Ascending aorta (tissue), 2 donors: ENCODE measurements at regions not wholly inside any gene's neighbourhood (a gene's known extent, or its start where the extent isn't known, plus 50 kb on each side); places are given as distances from the start of the nearest gene placed in this dataset.

ENCODE experiments used
- DNase-seq, 2 donors: peaks; one replicate each; pipeline ENCODE4 v3.0.0-alpha.2; 2019; ENCODE audit warnings: low spot score in 2 of 2
- H3K27ac ChIP-seq, 2 donors: fragments of 200-600 bp; sonication (generic); one replicate each; pipeline ENCODE4 v1.5.1; 2016 to 2017; ENCODE audit warnings: mild to moderate bottlenecking in 1 of 2
- H3K27me3 ChIP-seq: fragments of 200-600 bp; sonication (generic); one replicate; pipeline ENCODE4 v1.5.1; 2017
- H3K36me3 ChIP-seq, 2 donors: fragments of 200-600 bp; sonication (generic); one replicate each; pipeline ENCODE4 v1.5.1; 2016
- H3K4me1 ChIP-seq, 2 donors: fragments of 200-600 bp; sonication (generic); one replicate each; pipeline ENCODE4 v1.5.1; 2016 to 2017; ENCODE audit warnings: mild to moderate bottlenecking in 1 of 2
- H3K4me3 ChIP-seq, 2 donors: fragments of 200-600 bp; sonication (generic); one replicate each; pipeline ENCODE4 v1.5.1; 2016 to 2017; ENCODE audit warnings: mild to moderate bottlenecking in 1 of 2
- H3K9me3 ChIP-seq, 2 donors: fragments of 200-600 bp; sonication (generic); one replicate each; pipeline ENCODE4 v1.5.1; 2016
- CTCF ChIP-seq, 3 experiments: fragments of 200-600 bp in 2 of 3; fragments of 450-650 bp in 1 of 3; sonication (generic) in 2 of 3; IDR thresholded peaks; one replicate each; pipeline ENCODE4 v1.5.1; 2016 to 2019; ENCODE audit warnings: antibody characterized with exemption in 3 of 3, mild to moderate bottlenecking in 1 of 3, moderate library complexity in 1 of 3
- intact Hi-C: fragments of 100-400 bp; cut with DNase I; formaldehyde crosslinking; loops from one replicate; pipeline ENCODE4 v1.15.1; 2023

GRCh38 chr2:163800951-163801381 lies 65.2 kb upstream of the FIGN start:
- H3K9me3 ChIP-seq, result no peaks in the 10 kb centered on the region
- H3K27me3 ChIP-seq, result no peaks in the 10 kb centered on the region
- H3K36me3 ChIP-seq, result no peaks in the 10 kb centered on the region
- H3K27ac ChIP-seq, result no peak overlapping the region
- H3K4me1 ChIP-seq, result no peaks in the 10 kb centered on the region
- TF ChIP-seq CTCF (IDR thresholded peaks at IDR 0.05), result no peak
- no peak for DNase-seq
- intact Hi-C loops, result no loop called here
- no peak overlapping the region for H3K4me3 ChIP-seq

- DNase-seq, result no peak
- H3K9me3 ChIP-seq, result no peaks in the 10 kb centered on the region
- no peak for TF ChIP-seq CTCF (IDR thresholded peaks at IDR 0.05)
- no peak overlapping the region for H3K4me3 ChIP-seq
- no peaks in the 10 kb centered on the region for H3K36me3 ChIP-seq
- no peaks in the 10 kb centered on the region for H3K4me1 ChIP-seq
- intact Hi-C loops, result no loop called here
- H3K27ac ChIP-seq, result no peak overlapping the region
- H3K27me3 ChIP-seq, result no peaks in the 10 kb centered on the region
Measured at GRCh38 chr2:163799807-163800206, 64.0 kb upstream of the FIGN start.

- no peak for TF ChIP-seq CTCF (IDR thresholded peaks at IDR 0.05)
- intact Hi-C loops, result no loop called here
- H3K4me1 ChIP-seq, result no peaks in the 10 kb centered on the region
- no peaks in the 10 kb centered on the region for H3K9me3 ChIP-seq
- H3K27me3 ChIP-seq, result no peaks in the 10 kb centered on the region
- no peaks in the 10 kb centered on the region for H3K36me3 ChIP-seq
- no peak for DNase-seq
- H3K4me3 ChIP-seq, result no peak overlapping the region
- H3K27ac ChIP-seq, result no peak overlapping the region
Measured at GRCh38 chr2:163794635-163795034, 58.8 kb upstream of the FIGN start.
